ENCODE measurements at regions not wholly inside any gene's neighbourhood (a gene's known extent, or its start where the extent isn't known, plus 50 kb on each side); places are given as distances from the start of the nearest gene placed in this dataset.

DNA sequence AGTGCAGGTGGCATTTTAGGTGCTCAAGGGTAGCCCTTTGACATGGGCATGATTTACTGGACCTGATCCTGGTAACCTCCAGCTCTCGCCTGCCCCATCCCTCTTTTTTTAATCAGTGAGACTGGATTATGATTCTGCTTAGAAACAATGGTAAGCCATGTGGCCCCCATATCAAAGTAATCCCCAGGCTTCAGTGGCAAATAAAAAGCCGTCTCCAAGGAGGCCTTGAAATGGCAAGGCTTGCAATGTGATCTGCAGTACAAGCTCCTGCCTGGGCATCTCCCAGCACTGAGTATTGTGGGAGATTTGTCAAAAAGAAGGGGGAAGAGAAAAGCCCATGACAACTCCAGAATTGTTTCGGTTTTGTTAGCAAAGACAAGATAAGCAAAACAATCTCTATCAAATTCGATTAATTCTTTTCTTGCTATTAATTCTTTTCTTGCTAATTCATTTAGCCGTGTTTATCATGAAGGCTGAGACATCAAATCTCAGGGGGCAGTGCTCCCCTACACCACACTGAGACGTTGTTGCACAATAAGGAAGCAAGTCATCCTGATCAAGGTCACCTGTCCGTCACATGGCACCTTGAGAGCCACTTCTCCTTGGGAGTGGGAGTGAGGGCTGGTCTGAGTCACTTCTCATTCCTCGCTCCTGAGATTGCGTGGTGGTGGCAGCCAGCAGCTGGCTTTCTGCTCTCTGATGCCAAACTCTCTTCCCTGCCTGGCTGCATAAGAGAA is 312.7 kb upstream of the GATB start:
- TF ChIP-seq, protein P1, sequence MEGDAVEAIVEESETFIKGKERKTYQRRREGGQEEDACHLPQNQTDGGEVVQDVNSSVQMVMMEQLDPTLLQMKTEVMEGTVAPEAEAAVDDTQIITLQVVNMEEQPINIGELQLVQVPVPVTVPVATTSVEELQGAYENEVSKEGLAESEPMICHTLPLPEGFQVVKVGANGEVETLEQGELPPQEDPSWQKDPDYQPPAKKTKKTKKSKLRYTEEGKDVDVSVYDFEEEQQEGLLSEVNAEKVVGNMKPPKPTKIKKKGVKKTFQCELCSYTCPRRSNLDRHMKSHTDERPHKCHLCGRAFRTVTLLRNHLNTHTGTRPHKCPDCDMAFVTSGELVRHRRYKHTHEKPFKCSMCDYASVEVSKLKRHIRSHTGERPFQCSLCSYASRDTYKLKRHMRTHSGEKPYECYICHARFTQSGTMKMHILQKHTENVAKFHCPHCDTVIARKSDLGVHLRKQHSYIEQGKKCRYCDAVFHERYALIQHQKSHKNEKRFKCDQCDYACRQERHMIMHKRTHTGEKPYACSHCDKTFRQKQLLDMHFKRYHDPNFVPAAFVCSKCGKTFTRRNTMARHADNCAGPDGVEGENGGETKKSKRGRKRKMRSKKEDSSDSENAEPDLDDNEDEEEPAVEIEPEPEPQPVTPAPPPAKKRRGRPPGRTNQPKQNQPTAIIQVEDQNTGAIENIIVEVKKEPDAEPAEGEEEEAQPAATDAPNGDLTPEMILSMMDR (IDR thresholded peaks at IDR 0.05; ENCODE audit: low read length), result no peak
- TF ChIP-seq EZH2 (optimal IDR thresholded peaks at IDR 0.05; ENCODE audit: low read depth, low read length), result no peak
- TF ChIP-seq EZH2phosphoT487 (IDR thresholded peaks at IDR 0.05; ENCODE audit: low read length), result no peak
